IPS-20b (cell line): ENCODE measurements at regions not wholly inside any gene's neighbourhood (a gene's known extent, or its start where the extent isn't known, plus 50 kb on each side); places are given as distances from the start of the nearest gene placed in this dataset.
"Not testable (repeated sequence)": the region's sequence is repeated elsewhere in the genome, so short reads cannot be mapped to it uniquely, and the experiment has no call there.

Experiments
- H3K27ac ChIP-seq: one replicate; pipeline ENCODE4 v1.5.1; 2013; ENCODE audit warnings: low read length
- H3K27me3 ChIP-seq: 2 replicates; pipeline ENCODE4 v1.6.1; 2013; ENCODE audit warnings: mild to moderate bottlenecking, low read length, inconsistent platforms; ENCODE audit not compliant: insufficient read depth
- H3K36me3 ChIP-seq: 2 replicates; pipeline ENCODE4 v1.6.1; 2013; ENCODE audit warnings: low read depth, mild to moderate bottlenecking, inconsistent platforms, low read length, moderate library complexity; ENCODE audit not compliant: insufficient read depth
- H3K4me1 ChIP-seq: 2 replicates; pipeline ENCODE4 v1.6.1; 2013; ENCODE audit warnings: mild to moderate bottlenecking, control low read depth, inconsistent platforms, low read length, moderate library complexity; ENCODE audit not compliant: insufficient read depth
- H3K4me3 ChIP-seq: 2 replicates; pipeline ENCODE4 v1.5.1; 2013; ENCODE audit warnings: mild to moderate bottlenecking, low read length, inconsistent platforms
- H3K9ac ChIP-seq: 2 replicates; pipeline ENCODE4 v1.6.1; 2013; ENCODE audit warnings: low read depth, mild to moderate bottlenecking, inconsistent platforms, low read length, moderate library complexity
- H3K9me3 ChIP-seq: 2 replicates; pipeline ENCODE4 v1.6.1; 2013; ENCODE audit warnings: mild to moderate bottlenecking, low read depth, low read length, inconsistent platforms; ENCODE audit not compliant: insufficient read depth

DNA sequence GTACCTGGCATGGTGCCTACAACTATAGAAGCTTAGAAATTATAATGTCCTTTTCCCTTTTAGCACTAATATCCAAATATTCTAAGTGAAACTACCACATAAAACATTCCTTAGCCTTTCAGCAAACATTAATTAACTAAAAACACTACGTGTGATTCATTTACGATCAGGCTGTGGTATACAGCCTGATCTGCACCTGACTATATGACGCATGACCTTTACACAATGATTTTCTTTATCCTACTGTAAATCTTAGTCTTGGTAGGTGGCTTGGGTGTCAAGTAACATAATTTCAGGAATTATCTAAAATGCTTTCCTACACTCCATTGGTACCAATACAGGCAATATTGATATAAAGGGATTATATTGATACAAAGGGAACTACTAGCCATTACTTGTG, 686.7 kb downstream of the DTWD2 start:
- no peaks in the 10 kb centered on the region for H3K4me1 ChIP-seq
- no peaks in the 10 kb centered on the region for H3K27me3 ChIP-seq
- H3K27ac ChIP-seq = no peak overlapping the region
- H3K4me3 ChIP-seq = no peak overlapping the region
- H3K9ac ChIP-seq = no peak overlapping the region
- H3K36me3 ChIP-seq = no peaks in the 10 kb centered on the region
- no peaks in the 10 kb centered on the region for H3K9me3 ChIP-seq

GRCh38 chr5:118295045-118295444, 693.3 kb downstream of the DTWD2 start:
- no peaks in the 10 kb centered on the region for H3K9me3 ChIP-seq
- no peaks in the 10 kb centered on the region for H3K36me3 ChIP-seq
- H3K4me1 ChIP-seq = peaks cover 3% of the 10 kb centered on the region; the same call in 1 of the 2 replicates
- no peak overlapping the region for H3K9ac ChIP-seq
- no peaks in the 10 kb centered on the region for H3K27me3 ChIP-seq
- no peak overlapping the region for H3K27ac ChIP-seq
- no peak overlapping the region for H3K4me3 ChIP-seq

DNA sequence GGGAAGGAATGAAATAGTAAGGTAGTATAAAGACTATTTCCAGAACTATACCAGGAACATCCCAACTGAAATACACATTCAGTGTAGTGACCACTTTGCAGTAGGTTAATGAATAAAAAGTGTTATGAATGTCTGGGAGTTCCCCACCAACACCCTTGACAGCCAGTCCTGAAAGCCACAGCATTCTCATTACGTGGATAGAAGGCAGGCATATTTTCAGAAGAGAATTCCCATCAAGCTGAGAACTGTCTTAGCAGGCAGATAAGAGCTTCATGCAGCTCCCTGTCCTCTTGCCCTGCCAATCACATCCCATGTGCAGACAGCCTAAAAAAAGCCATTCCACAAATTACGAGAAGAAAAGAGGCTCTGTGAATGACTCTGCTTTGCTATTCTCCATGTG, 695.0 kb downstream of the DTWD2 start:
- H3K9me3 ChIP-seq = no peaks in the 10 kb centered on the region
- H3K36me3 ChIP-seq = no peaks in the 10 kb centered on the region
- H3K4me3 ChIP-seq = no peak overlapping the region
- no peaks in the 10 kb centered on the region for H3K27me3 ChIP-seq
- H3K27ac ChIP-seq = no peak overlapping the region
- no peak overlapping the region for H3K9ac ChIP-seq
- peaks cover 3% of the 10 kb centered on the region; the same call in 1 of the 2 replicates for H3K4me1 ChIP-seq

- H3K27ac ChIP-seq = no peak overlapping the region
- no peaks in the 10 kb centered on the region for H3K9me3 ChIP-seq
- H3K27me3 ChIP-seq = no peaks in the 10 kb centered on the region
- H3K36me3 ChIP-seq = no peaks in the 10 kb centered on the region
- peaks cover 3% of the 10 kb centered on the region; the same call in 1 of the 2 replicates for H3K4me1 ChIP-seq
- H3K4me3 ChIP-seq = no peak overlapping the region
- H3K9ac ChIP-seq = no peak overlapping the region
Measured at GRCh38 chr5:118290204-118290603, 698.1 kb downstream of the DTWD2 start.

- not testable (repeated sequence) for H3K4me3 ChIP-seq, H3K9ac ChIP-seq, H3K27ac ChIP-seq, H3K36me3 ChIP-seq, H3K9me3 ChIP-seq, H3K27me3 ChIP-seq, H3K4me1 ChIP-seq
Measured at GRCh38 chr5:118284230-118284629, 704.1 kb downstream of the DTWD2 start.

- not testable (repeated sequence) for H3K9ac ChIP-seq, H3K27me3 ChIP-seq, H3K27ac ChIP-seq, H3K4me1 ChIP-seq, H3K9me3 ChIP-seq, H3K36me3 ChIP-seq, H3K4me3 ChIP-seq
Measured at GRCh38 chr5:118282480-118283038, 705.8 kb downstream of the DTWD2 start.

DNA sequence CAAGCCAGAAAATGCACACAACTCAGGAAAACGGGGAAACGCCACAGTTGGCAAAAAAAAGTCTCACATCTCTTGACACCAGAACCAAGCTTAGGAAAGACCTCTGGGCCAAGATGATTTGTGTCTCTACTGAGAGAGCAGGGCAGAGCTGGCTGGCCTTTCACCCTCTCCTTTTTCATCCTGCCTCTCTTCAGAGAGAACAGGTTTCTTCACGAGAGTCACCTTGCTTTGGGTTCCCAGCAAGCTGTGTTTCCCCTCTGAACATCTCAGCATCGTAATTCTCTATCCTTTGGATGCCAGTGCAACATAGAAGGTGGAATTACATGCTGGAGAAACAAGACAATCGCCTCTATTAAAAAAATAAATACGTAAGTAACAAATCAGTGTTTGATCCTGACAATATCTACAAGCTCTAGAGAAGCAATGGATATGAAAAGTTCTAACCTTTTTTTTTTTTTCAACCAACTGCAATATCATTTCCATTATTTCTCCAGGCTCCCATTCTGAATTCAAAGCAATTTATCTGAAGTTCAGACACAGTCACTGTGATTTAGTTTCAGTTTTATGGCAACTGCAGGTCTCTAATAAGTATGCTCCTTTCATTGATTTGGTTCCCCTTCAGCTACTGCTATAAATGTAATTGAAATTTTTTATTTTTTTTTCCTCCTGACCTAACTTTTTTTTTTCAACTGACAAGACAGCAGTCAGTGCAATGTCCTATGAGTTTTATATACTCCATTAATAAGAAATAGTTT, 708.6 kb downstream of the DTWD2 start:
- H3K27ac ChIP-seq = no peak overlapping the region
- no peak overlapping the region for H3K4me3 ChIP-seq
- no peaks in the 10 kb centered on the region for H3K27me3 ChIP-seq
- no peaks in the 10 kb centered on the region for H3K9me3 ChIP-seq
- no peaks in the 10 kb centered on the region for H3K4me1 ChIP-seq
- no peak overlapping the region for H3K9ac ChIP-seq
- H3K36me3 ChIP-seq = no peaks in the 10 kb centered on the region

- no peak overlapping the region for H3K9ac ChIP-seq
- no peak overlapping the region for H3K27ac ChIP-seq
- H3K4me1 ChIP-seq = no peaks in the 10 kb centered on the region
- H3K9me3 ChIP-seq = no peaks in the 10 kb centered on the region
- no peaks in the 10 kb centered on the region for H3K36me3 ChIP-seq
- no peak overlapping the region for H3K4me3 ChIP-seq
- no peaks in the 10 kb centered on the region for H3K27me3 ChIP-seq
Measured at GRCh38 chr5:118270526-118270925, 717.8 kb downstream of the DTWD2 start.

DNA sequence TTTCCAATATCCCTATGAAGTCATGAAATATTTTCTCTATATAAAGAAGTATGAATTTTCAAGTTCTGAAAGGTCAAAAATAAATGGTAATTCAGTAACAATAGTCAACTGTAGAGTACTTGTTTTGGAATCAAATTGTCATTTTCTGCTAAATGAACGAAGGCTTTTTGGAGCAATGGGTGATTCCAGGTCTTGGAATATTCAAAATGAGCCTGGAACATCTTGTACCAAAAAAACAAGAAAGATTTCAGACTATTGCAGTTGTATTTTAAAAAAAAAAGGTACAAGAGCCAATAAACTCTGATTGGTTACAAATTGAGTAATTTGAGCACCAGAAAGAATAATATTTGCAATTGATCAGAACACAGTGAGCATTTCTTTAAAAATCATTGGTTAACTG, 730.1 kb downstream of the DTWD2 start:
- Histone ChIP-seq H3K27me3 (no peaks in the 10 kb centered on the region), H3K9ac (no peak overlapping the region), H3K4me1 (no peaks in the 10 kb centered on the region), H3K36me3 (no peaks in the 10 kb centered on the region), H3K27ac (no peak overlapping the region), H3K4me3 (no peak overlapping the region), H3K9me3 (no peaks in the 10 kb centered on the region)

DNA sequence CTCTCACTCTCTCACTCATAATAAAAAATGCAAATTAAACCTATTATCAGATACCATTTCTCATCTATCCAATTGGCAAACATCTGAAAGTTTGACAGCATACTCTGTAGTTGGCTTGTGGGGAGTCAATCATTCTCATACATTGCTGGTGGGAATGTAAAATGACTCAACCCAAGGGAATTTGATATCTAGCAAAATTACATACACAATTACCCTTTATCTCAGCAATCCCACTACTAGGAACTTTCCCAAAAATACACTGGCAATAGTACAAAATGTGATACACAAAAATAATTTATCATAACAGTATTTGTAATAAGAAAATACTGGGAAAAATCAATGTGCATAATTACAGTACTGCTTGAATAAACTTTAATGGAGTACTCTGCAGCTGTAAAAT, 731.3 kb downstream of the DTWD2 start:
- Histone ChIP-seq H3K9ac (no peak overlapping the region), H3K4me3 (no peak overlapping the region), H3K27me3 (no peaks in the 10 kb centered on the region), H3K36me3 (no peaks in the 10 kb centered on the region), H3K27ac (no peak overlapping the region), H3K9me3 (no peaks in the 10 kb centered on the region), H3K4me1 (no peaks in the 10 kb centered on the region)

GRCh38 chr5:118253225-118254061, 734.9 kb downstream of the DTWD2 start:
- Histone ChIP-seq H3K4me1 (no peaks in the 10 kb centered on the region), H3K4me3 (no peak overlapping the region), H3K27me3 (no peaks in the 10 kb centered on the region), H3K9ac (no peak overlapping the region), H3K9me3 (no peaks in the 10 kb centered on the region), H3K36me3 (no peaks in the 10 kb centered on the region), H3K27ac (no peak overlapping the region)

- Histone ChIP-seq H3K27me3 (no peaks in the 10 kb centered on the region), H3K27ac (no peak overlapping the region), H3K36me3 (no peaks in the 10 kb centered on the region), H3K4me1 (no peaks in the 10 kb centered on the region), H3K9ac (no peak overlapping the region), H3K9me3 (no peaks in the 10 kb centered on the region), H3K4me3 (no peak overlapping the region)
Measured at GRCh38 chr5:118249386-118249785, 739.0 kb downstream of the DTWD2 start.
